ENCODE measurements at regions not wholly inside any gene's neighbourhood (a gene's known extent, or its start where the extent isn't known, plus 50 kb on each side); places are given as distances from the start of the nearest gene placed in this dataset.

DNA sequence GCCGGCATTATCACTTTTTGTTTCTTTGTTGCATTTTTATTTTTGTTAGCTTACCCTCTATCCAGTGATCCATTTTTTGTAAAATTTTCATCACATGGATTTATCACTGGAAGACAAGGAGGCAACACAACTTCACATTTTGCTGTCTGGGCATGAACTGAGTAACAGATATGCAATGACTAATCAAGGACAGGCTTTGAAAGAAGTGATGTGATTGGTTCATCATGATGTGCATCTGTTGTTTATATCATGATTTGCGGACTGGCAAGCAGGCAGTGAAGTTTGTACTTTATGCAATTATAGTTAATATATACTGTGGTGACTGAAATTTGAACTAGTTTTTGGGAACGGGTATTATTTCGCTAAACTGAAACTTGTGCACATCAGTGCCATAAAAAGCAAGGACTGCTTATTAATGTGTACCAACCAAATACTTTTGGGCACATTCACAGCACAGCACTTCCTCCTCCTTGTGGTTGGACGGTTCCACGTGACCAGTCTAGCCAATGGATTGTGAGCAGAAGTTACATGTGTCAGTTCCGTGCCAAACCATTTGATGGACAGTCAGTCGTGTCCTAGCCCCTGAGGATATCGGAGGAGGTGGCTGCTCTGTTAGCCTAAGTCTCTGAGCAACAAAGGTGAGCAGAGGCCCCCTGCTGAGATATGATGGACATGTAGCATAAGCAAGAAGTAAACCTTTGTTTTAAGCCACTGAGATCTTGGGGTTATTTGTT lies 201.4 kb upstream of the SIX2 start:
- TF ChIP-seq, protein P1, sequence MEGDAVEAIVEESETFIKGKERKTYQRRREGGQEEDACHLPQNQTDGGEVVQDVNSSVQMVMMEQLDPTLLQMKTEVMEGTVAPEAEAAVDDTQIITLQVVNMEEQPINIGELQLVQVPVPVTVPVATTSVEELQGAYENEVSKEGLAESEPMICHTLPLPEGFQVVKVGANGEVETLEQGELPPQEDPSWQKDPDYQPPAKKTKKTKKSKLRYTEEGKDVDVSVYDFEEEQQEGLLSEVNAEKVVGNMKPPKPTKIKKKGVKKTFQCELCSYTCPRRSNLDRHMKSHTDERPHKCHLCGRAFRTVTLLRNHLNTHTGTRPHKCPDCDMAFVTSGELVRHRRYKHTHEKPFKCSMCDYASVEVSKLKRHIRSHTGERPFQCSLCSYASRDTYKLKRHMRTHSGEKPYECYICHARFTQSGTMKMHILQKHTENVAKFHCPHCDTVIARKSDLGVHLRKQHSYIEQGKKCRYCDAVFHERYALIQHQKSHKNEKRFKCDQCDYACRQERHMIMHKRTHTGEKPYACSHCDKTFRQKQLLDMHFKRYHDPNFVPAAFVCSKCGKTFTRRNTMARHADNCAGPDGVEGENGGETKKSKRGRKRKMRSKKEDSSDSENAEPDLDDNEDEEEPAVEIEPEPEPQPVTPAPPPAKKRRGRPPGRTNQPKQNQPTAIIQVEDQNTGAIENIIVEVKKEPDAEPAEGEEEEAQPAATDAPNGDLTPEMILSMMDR (IDR thresholded peaks at IDR 0.05) = no peak
- TF ChIP-seq EP300 (IDR thresholded peaks at IDR 0.05) = no peak
- TF ChIP-seq POLR2A (IDR thresholded peaks at IDR 0.05) = no peak
- TF ChIP-seq POLR2AphosphoS5 (IDR thresholded peaks at IDR 0.05) = no peak

All from suprapubic skin (tissue), 4 donors.